ENCODE measurements at regions not wholly inside any gene's neighbourhood (a gene's known extent, or its start where the extent isn't known, plus 50 kb on each side); places are given as distances from the start of the nearest gene placed in this dataset.

DNA sequence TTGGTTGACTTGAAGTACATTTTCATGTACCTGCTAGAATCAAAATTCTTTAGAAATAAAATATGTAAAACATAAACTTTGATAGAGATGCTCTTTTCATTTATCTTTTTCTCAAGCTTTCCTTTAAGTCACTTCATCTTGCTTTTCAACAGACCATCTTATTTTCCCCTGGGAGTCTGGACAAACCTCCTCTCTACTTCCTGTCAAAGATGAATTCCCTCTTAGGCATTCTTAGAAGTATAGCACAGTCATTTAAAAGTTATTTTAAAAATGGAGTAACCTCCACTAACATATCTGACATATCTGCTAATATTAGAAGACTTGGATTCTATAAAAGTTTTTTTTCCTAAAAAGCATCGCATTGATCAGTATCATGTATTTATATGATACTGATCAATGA, 84.8 kb upstream of the PAX6 start:
- Histone ChIP-seq H3K27me3 (ENCODE audit: control insufficient read depth in 2 of 2, insufficient read depth in 2 of 2, low read length in 2 of 2) (no peaks in the 10 kb centered on the region; a peak in 1 of 5 replicates), H4K20me1 (replicated peaks; ENCODE audit: control insufficient read depth, insufficient read depth, low read length) (no peaks in the 10 kb centered on the region), H3K9ac (ENCODE audit: insufficient read depth in 1 of 2, low read depth in 2 of 2, low read length in 2 of 2) (no peak overlapping the region), H3K36me3 (ENCODE audit: control insufficient read depth, insufficient read depth, low read length) (no peaks in the 10 kb centered on the region), H2AFZ (ENCODE audit: low read depth, low read length) (no peak overlapping the region), H3K4me1 (replicated peaks in 1 of 2; ENCODE audit: control insufficient read depth in 2 of 2, insufficient read depth in 2 of 2, low read length in 2 of 2) (no peaks in the 10 kb centered on the region), H3K27ac (ENCODE audit: extremely low read depth, low read depth, low read length) (no peak overlapping the region), H3K4me2 (ENCODE audit: insufficient read depth, low read length) (no peak overlapping the region), H3K79me2 (ENCODE audit: control insufficient read depth, insufficient read depth, low read length) (no peaks in the 10 kb centered on the region), H3K4me3 (no peak overlapping the region), H3K9me1 (ENCODE audit: control insufficient read depth, insufficient read depth, low read length) (no peaks in the 10 kb centered on the region), H3K9me3 (replicated peaks; ENCODE audit: control insufficient read depth, insufficient read depth, low read depth, low read length) (no peaks in the 10 kb centered on the region)
- ChIA-PET CTCF (ENCODE audit: low intra/inter-chr PET ratio) (no interaction called here), POLR2A (no interaction called here)
- BruUV-seq (replicated peaks) = no TSS peak
- DNase-seq (ENCODE audit: extremely low read depth in 1 of 4, low spot score in 3 of 4) (no peak), ATAC-seq (no peak), FAIRE-seq (no peak)
- intact Hi-C loops (cut with micrococcal nuclease) (no loop called here), in situ Hi-C loops (cut with MboI) (loop anchor here (25.0 kb wide), 1 partner anchor 784 kb away; no protein-coding TSS in a partner anchor)
- TF ChIP-seq, protein P1, sequence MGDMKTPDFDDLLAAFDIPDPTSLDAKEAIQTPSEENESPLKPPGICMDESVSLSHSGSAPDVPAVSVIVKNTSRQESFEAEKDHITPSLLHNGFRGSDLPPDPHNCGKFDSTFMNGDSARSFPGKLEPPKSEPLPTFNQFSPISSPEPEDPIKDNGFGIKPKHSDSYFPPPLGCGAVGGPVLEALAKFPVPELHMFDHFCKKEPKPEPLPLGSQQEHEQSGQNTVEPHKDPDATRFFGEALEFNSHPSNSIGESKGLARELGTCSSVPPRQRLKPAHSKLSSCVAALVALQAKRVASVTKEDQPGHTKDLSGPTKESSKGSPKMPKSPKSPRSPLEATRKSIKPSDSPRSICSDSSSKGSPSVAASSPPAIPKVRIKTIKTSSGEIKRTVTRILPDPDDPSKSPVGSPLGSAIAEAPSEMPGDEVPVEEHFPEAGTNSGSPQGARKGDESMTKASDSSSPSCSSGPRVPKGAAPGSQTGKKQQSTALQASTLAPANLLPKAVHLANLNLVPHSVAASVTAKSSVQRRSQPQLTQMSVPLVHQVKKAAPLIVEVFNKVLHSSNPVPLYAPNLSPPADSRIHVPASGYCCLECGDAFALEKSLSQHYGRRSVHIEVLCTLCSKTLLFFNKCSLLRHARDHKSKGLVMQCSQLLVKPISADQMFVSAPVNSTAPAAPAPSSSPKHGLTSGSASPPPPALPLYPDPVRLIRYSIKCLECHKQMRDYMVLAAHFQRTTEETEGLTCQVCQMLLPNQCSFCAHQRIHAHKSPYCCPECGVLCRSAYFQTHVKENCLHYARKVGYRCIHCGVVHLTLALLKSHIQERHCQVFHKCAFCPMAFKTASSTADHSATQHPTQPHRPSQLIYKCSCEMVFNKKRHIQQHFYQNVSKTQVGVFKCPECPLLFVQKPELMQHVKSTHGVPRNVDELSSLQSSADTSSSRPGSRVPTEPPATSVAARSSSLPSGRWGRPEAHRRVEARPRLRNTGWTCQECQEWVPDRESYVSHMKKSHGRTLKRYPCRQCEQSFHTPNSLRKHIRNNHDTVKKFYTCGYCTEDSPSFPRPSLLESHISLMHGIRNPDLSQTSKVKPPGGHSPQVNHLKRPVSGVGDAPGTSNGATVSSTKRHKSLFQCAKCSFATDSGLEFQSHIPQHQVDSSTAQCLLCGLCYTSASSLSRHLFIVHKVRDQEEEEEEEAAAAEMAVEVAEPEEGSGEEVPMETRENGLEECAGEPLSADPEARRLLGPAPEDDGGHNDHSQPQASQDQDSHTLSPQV (IDR thresholded peaks at IDR 0.05) = no peak
- TF ChIP-seq CHD4 (IDR thresholded peaks at IDR 0.05; ENCODE audit: insufficient read depth, insufficient replicate concordance, low read depth, low read length, poor library complexity, severe bottlenecking) (no peak), HIVEP1 (CRISPR knock-in tag; IDR thresholded peaks at IDR 0.05) (no peak), ZNF263 (CRISPR knock-in tag; IDR thresholded peaks at IDR 0.05; ENCODE audit: borderline replicate concordance) (no peak), ZNF175 (CRISPR knock-in tag; IDR thresholded peaks at IDR 0.05; ENCODE audit: low read depth) (no peak), BRD4 (IDR thresholded peaks at IDR 0.05) (no peak), ZNF384 (IDR thresholded peaks at IDR 0.05; ENCODE audit: low read depth, low read length) (no peak), ZNF143 (CRISPR knock-in tag; IDR thresholded peaks at IDR 0.05) (no peak), NFRKB (IDR thresholded peaks at IDR 0.05; ENCODE audit: low read depth) (no peak)
- TF ChIP-seq, protein P2, sequence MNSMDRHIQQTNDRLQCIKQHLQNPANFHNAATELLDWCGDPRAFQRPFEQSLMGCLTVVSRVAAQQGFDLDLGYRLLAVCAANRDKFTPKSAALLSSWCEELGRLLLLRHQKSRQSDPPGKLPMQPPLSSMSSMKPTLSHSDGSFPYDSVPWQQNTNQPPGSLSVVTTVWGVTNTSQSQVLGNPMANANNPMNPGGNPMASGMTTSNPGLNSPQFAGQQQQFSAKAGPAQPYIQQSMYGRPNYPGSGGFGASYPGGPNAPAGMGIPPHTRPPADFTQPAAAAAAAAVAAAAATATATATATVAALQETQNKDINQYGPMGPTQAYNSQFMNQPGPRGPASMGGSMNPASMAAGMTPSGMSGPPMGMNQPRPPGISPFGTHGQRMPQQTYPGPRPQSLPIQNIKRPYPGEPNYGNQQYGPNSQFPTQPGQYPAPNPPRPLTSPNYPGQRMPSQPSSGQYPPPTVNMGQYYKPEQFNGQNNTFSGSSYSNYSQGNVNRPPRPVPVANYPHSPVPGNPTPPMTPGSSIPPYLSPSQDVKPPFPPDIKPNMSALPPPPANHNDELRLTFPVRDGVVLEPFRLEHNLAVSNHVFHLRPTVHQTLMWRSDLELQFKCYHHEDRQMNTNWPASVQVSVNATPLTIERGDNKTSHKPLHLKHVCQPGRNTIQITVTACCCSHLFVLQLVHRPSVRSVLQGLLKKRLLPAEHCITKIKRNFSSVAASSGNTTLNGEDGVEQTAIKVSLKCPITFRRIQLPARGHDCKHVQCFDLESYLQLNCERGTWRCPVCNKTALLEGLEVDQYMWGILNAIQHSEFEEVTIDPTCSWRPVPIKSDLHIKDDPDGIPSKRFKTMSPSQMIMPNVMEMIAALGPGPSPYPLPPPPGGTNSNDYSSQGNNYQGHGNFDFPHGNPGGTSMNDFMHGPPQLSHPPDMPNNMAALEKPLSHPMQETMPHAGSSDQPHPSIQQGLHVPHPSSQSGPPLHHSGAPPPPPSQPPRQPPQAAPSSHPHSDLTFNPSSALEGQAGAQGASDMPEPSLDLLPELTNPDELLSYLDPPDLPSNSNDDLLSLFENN (IDR thresholded peaks at IDR 0.05; ENCODE audit: low read depth in 2 of 2, low read length in 2 of 2) = no peak
- WGBS (ENCODE audit: insufficient coverage, low coverage, missing lambda C conversion rate) = 0% methylated on average over 1 of the region's 1 CpG
